Upper lobe of left lung (tissue), 6 donors: ENCODE measurements at regions not wholly inside any gene's neighbourhood (a gene's known extent, or its start where the extent isn't known, plus 50 kb on each side); places are given as distances from the start of the nearest gene placed in this dataset.

Experiments used
- ATAC-seq, 2 donors: fragments of 200-7000 bp; cut with Tn5 transposase; one replicate each; pipeline ENCODE4 v1.9.1; 2022; ENCODE audit warnings: mild to moderate bottlenecking in 2 of 2, moderate library complexity in 2 of 2; ENCODE audit not compliant: low FRiP score in 2 of 2
- DNase-seq, 2 donors: peaks; one replicate each; pipeline ENCODE4 v3.0.0-alpha.2; 2019 to 2020
- H3K27ac ChIP-seq, 4 donors: fragments of 200-600 bp; sonication (generic); one replicate each; pipeline ENCODE4 v1.5.1; 2016 to 2019
- H3K27me3 ChIP-seq, 4 donors: fragments of 200-600 bp; sonication (generic); one replicate each; pipeline ENCODE4 v1.5.1; 2017 to 2019
- H3K36me3 ChIP-seq, 4 donors: fragments of 200-600 bp; sonication (generic); one replicate each; pipeline ENCODE4 v1.5.1; 2016 to 2019
- H3K4me1 ChIP-seq, 4 donors: fragments of 200-600 bp; sonication (generic); one replicate each; pipeline ENCODE4 v1.5.1; 2018 to 2019
- H3K4me3 ChIP-seq, 4 donors: fragments of 200-600 bp; sonication (generic); one replicate each; pipeline ENCODE4 v1.5.1; 2017 to 2019; ENCODE audit warnings: mild to moderate bottlenecking in 2 of 4, moderate library complexity in 1 of 4
- H3K9me3 ChIP-seq, 4 donors: fragments of 200-600 bp; sonication (generic); one replicate each; pipeline ENCODE4 v1.5.1; 2018 to 2019
- EP300 ChIP-seq, 4 donors: sonication (generic); formaldehyde crosslinking; IDR thresholded peaks; one replicate each; pipeline ENCODE4 v1.5.1; 2017; ENCODE audit warnings: antibody characterized with exemption in 4 of 4, control low read depth in 2 of 4
- POLR2A ChIP-seq, 4 donors: fragments of 450-650 bp; IDR thresholded peaks; one replicate each; pipeline ENCODE4 v1.5.1; 2016 to 2017; ENCODE audit warnings: antibody characterized with exemption in 4 of 4, mild to moderate bottlenecking in 2 of 4
- POLR2AphosphoS5 ChIP-seq, 2 donors: sonication (generic); formaldehyde crosslinking; IDR thresholded peaks; one replicate each; pipeline ENCODE4 v1.5.1; 2017; ENCODE audit warnings: antibody characterized with exemption in 2 of 2
- WGBS, 2 donors: methylation state at CpG; one replicate each; pipeline ENCODE4 v1.1.5; 2017 to 2018; 5-methylcytosine and 5-hydroxymethylcytosine counted together
- TF ChIP-seq, protein P1 (sequence below), 6 experiments: fragments of 450-650 bp in 4 of 6; fragments of 200-600 bp in 2 of 6; sonication (generic) in 2 of 6; IDR thresholded peaks; one replicate each; pipeline ENCODE4 v1.5.1; 2016 to 2019; ENCODE audit warnings: antibody characterized with exemption in 6 of 6
- donor health status: DM: no; HTN: no; CAD: no; lungs with moderate emphysema.
- donor health status: DM: no; HTN: yes; CAD: no; lungs with severe emphysema.

DNA sequence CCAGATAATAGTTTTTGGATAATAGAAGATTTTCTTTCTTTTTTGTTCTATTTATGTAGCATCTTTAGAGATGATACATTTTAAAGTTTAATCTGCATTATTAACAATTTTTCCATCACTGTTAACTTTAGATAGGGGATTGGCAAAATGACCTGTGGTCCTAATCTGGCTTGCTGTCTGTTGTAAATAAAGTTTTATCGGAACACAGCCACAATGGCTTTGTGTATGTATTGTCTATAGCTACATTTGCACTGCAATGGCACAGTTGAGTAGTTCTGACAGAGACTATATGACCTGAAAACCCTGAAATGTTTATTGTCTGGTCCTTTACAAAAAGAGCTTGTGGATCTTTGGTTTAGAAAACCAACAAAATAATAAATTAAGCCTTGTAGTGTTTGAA lies 97.0 kb upstream of the CERS6 start:
- Histone ChIP-seq H3K27ac (no peak overlapping the region), H3K4me1 (no peaks in the 10 kb centered on the region), H3K9me3 (no peaks in the 10 kb centered on the region), H3K27me3 (no peaks in the 10 kb centered on the region), H3K4me3 (no peak overlapping the region), H3K36me3 (no peaks in the 10 kb centered on the region)
- 97 to 100% methylated on average over 1 of the region's 1 CpG for whole genome bisulfite sequencing, 2 donors
- ATAC-seq = no peak
- no peak for DNase-seq
- no peak for TF ChIP-seq POLR2AphosphoS5 (IDR thresholded peaks at IDR 0.05)
- TF ChIP-seq, protein P1, sequence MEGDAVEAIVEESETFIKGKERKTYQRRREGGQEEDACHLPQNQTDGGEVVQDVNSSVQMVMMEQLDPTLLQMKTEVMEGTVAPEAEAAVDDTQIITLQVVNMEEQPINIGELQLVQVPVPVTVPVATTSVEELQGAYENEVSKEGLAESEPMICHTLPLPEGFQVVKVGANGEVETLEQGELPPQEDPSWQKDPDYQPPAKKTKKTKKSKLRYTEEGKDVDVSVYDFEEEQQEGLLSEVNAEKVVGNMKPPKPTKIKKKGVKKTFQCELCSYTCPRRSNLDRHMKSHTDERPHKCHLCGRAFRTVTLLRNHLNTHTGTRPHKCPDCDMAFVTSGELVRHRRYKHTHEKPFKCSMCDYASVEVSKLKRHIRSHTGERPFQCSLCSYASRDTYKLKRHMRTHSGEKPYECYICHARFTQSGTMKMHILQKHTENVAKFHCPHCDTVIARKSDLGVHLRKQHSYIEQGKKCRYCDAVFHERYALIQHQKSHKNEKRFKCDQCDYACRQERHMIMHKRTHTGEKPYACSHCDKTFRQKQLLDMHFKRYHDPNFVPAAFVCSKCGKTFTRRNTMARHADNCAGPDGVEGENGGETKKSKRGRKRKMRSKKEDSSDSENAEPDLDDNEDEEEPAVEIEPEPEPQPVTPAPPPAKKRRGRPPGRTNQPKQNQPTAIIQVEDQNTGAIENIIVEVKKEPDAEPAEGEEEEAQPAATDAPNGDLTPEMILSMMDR (IDR thresholded peaks at IDR 0.05) = no peak
- no peak for TF ChIP-seq POLR2A (IDR thresholded peaks at IDR 0.05)
- no peak for TF ChIP-seq EP300 (IDR thresholded peaks at IDR 0.05)

DNA sequence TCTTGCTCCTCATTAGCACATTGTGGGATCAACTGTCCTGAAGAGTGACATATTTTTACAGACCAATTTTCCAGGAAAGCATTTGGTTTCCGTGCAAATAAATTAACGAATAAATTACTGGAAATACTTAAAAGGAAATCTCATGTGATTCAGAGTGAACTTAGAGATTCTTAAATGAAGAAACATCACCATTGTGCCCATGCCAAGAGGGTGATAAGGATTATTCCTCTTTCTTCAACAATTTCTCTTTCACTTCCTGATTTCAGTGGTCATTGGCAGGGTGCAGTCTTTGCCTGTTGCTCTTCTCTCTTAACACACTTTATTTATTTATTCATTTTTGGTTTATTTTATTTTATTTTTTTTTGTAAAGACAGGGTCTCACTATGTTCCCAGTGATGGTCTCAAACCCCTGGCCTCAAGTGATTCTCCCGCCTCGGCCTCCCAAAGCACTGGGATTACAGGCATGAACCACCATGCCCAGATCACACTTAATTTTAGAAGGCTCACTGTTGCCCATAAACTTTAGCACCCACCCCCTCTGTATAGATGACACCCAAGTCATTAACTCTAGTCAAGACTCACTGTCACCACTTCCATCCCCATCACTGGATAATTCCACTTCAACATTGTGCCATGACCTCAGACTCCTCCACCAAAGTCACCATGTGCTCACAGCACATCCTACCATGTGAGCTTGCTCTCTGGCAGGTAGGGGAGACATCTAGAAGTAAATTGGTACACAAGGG lies 92.6 kb upstream of the CERS6 start:
- no peak for DNase-seq
- Histone ChIP-seq H3K9me3 (no peaks in the 10 kb centered on the region), H3K27ac (no peak overlapping the region), H3K4me3 (no peak overlapping the region), H3K36me3 (no peaks in the 10 kb centered on the region), H3K4me1 (peaks cover 0 to 5% (median 0%) of the 10 kb centered on the region in 4 donors), H3K27me3 (no peaks in the 10 kb centered on the region)
- WGBS, 2 donors = 76 to 83% methylated on average over 4 of the region's 4 CpGs
- peak in 1 of 2 donors; percentile 60 for ATAC-seq
- TF ChIP-seq POLR2AphosphoS5 (IDR thresholded peaks at IDR 0.05) (no peak), POLR2A (IDR thresholded peaks at IDR 0.05) (no peak), EP300 (IDR thresholded peaks at IDR 0.05) (no peak)
- TF ChIP-seq, protein P1 (IDR thresholded peaks at IDR 0.05) = no peak

DNA sequence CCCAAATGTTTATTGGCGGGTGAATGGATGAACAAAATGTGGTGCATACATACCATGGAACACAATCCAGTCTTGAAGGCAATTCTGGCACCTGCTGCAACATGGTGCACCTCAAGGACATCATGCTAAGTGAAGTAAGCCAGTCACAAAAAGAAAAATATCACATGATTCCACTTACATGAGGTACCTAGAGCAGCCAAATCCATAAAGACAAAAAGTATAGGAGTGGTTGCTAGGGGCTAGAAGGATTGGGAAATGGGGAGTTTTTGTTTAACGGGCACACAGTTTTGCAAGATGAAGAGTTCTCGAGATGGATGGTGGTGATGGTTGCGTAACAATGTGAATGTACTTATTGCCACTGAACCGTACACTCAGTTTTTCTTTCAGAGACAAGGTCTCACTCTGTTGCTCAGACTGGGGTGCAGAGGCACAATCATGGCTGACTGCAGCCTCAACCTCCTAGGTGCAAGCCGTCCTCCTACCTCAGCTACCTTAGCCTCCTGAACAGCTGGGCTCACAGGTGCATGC lies 90.9 kb upstream of the CERS6 start:
- TF ChIP-seq, protein P1 (IDR thresholded peaks at IDR 0.05) = no peak
- no peak for TF ChIP-seq POLR2AphosphoS5 (IDR thresholded peaks at IDR 0.05)
- TF ChIP-seq POLR2A (IDR thresholded peaks at IDR 0.05) = no peak
- TF ChIP-seq EP300 (IDR thresholded peaks at IDR 0.05) = no peak
- Histone ChIP-seq H3K9me3 (no peaks in the 10 kb centered on the region), H3K4me1 (peaks cover 0 to 5% (median 0%) of the 10 kb centered on the region in 4 donors), H3K27ac (no peak overlapping the region), H3K36me3 (no peaks in the 10 kb centered on the region), H3K4me3 (no peak overlapping the region), H3K27me3 (no peaks in the 10 kb centered on the region)
- ATAC-seq (peak in 1 of 2 donors; percentile 34), DNase-seq (peak in 1 of 2 donors; percentile 55)
- WGBS, 2 donors = 66% methylated on average over 6 of the region's 6 CpGs

DNA sequence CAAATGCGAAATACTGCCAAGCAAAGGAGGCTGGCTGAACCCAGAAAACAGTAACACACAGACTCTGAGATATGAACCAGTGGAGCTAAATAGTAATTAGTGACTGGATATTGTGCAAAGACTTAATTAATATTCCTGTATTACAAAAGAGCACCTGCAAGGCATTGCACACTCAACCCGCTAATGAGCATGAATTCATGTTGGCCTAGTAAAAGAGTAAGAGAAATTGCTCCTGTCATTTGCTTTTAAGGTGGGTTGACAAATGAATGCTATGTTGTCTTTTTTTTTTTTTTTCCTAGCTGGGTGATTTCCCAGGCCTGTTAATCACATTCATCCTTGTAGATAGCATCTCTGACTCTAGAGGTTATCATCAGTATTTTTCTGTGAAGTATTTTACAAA lies 87.0 kb upstream of the CERS6 start:
- Histone ChIP-seq H3K9me3 (no peaks in the 10 kb centered on the region), H3K27me3 (no peaks in the 10 kb centered on the region), H3K4me3 (no peak overlapping the region), H3K36me3 (no peaks in the 10 kb centered on the region), H3K4me1 (peaks cover 0 to 5% (median 0%) of the 10 kb centered on the region in 4 donors), H3K27ac (no peak overlapping the region)
- DNase-seq (no peak), ATAC-seq (no peak)
- TF ChIP-seq EP300 (IDR thresholded peaks at IDR 0.05) (no peak), POLR2A (IDR thresholded peaks at IDR 0.05) (no peak), POLR2AphosphoS5 (IDR thresholded peaks at IDR 0.05) (no peak)
- TF ChIP-seq, protein P1 (IDR thresholded peaks at IDR 0.05) = no peak
- 94 to 100% methylated on average over 2 of the region's 2 CpGs for WGBS, 2 donors
